ENCODE measurements at regions not wholly inside any gene's neighbourhood (a gene's known extent, or its start where the extent isn't known, plus 50 kb on each side); places are given as distances from the start of the nearest gene placed in this dataset.
"Not testable (repeated sequence)": the region's sequence is repeated elsewhere in the genome, so short reads cannot be mapped to it uniquely, and the experiment has no call there.

GRCh38 chr2:239548451-239548871 lies 147.6 kb upstream of the HDAC4 start:
- peak; percentile 30 for DNase-seq (ENCODE audit: low read depth)

- DNase-seq (ENCODE audit: low read depth), result not testable (repeated sequence)
These were observed 146.3 kb upstream of the HDAC4 start for GRCh38 chr2:239547140-239547539.

DNA sequence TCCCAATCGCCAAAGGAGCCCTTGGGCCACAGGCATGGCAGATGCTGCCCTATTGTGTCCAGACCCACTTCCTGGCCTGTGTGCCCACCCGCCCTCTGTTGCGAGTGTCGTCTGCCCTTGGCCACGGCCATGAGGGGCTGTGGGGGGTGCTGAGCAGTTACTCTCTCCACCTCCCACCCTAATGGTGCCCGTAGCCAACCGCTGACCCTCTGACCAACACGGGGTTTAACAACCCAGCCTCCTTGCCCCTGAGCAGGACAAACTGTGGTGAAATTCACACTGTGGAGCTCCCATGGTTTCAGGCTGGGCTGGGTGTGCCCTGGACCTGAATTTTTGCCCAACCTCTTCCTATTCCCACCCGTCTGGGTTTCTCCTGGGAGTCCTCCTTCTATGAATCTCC lies 145.7 kb upstream of the HDAC4 start:
- DNase-seq (ENCODE audit: low read depth), result no peak

DNA sequence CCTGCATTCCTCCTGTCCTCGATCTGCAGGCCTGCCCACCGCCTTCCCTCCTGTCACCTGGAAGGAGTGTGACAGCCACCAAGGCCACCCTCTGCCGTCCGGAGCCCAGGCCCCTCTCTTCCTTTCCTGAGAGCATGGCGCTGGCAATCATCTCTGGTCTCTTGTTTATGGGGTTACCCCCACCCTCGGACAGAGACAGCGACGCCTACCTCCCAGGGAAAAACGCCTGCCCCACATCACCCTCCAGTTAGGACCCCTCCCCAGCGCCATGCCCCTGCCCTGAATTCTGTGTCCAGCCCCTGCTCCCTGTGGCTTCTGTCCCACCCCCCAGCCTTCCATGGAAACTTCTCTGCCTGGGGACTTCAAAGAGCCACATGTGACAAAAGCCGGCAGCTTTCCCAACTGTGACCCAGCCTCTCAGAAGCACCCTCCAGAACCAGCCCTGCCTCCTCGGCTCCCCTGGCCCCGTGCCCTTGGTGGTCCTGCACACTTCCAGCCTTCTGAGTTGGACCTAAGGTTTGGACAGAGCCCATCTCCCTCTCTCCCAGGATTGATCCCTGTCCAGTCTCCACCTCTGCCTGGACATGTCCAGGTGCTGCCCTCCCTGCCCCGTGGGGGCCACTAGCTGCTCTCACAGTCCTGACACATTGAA lies 145.0 kb upstream of the HDAC4 start:
- DNase-seq (ENCODE audit: low read depth), result no peak

DNA sequence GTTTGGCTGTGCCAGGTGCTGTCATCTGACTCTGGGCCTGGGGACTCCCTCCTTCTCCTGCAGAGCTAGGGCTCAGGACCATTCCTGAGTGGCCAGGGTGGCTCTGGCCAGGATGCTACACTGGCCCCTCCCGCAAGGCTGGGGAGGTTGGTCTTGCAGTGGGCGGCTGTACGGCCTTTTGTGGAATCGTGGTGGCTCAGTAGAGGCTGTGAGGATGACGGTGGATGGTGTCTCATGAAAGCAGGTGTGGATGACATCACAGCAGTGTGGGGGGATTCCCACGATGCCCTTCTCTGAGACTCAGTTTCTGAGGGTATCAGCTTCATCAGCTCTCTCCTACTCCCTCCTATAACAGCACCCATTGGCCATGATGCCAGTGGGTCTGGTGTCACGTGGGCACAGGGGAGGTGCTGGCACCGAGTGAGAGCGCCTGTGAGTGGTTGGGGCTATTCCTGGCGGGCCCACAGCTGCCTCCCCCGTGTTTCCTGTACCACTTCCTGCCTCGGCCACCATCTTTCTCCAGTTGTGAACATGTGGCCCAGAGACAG lies 144.2 kb upstream of the HDAC4 start:
- peak; percentile 16 for DNase-seq (ENCODE audit: low read depth)

DNA sequence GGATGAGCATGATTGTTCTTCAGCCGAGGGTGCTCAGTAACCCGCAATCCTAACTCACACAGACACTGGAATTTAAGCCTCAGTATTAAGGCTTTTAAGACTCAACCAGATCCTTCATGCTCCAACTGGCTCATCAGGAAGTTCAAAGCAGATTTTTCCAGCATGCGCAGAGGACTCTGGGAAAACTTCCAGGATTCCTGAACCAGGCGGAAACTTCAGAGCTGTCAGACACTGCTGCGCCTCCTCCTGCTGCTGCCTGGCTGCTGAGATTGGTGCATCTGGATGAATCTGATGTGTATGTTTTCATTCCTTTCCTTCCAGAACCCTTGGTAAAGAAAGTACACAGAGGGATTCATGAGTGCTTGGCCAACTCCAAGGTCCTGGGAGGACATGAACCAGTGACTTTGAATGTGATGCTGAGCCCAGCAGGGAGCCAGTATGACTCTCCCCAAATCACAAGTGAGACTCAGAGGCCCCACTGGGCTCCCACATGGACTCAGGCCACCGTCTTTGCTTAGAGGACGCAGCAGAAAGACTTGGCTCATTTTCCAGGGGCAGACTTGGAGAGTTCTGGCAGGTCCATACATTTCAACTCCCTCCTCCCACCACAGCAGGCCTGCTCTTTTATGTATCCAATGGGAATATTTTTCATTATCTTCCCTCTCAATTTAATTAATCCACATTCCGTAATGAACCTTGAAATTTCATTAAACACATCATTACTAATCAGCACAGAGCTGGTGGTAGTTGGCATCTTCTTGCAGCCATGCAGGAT lies 143.5 kb upstream of the HDAC4 start:
- no peak for DNase-seq (ENCODE audit: low read depth)

DNA sequence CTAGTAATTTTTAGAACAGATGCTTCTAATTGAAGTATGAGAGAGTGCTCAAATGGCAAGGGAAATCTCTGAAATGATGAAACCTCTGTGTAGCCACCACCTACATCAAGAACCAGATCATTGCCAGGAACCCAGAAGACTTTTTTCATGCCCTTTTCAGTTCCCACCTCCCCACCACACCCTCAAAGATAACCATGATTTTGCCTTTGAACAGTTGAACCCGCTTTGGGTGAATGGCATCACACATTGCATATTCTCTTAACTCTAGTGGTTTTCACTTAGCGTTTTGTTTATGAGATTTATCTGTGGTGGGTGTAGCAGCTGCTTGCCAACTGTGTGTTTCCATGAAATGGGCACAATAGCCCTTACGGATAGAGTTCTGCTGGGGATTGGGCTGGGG lies 142.9 kb upstream of the HDAC4 start:
- DNase-seq (ENCODE audit: low read depth), result no peak

DNA sequence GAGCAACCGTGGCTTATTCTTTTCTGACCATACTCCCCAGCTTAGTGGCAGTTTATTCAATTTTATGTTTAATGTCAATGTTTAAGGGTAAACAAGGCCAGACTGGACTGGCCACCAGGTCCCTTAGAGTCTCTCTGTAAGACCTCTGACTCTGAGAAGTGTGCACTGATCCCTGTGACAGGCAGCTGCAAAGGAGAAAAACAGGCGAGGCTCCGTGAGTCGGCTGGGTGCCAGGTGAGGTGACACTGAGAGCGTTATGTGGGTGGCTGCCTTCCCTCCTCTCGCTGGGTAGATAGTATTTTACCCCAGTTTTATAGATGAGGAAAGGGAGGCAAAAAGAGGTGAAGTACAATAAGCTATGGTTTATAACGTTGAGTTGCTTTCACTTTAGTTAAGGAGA lies 139.4 kb upstream of the HDAC4 start:
- DNase-seq (ENCODE audit: low read depth), result no peak

DNA sequence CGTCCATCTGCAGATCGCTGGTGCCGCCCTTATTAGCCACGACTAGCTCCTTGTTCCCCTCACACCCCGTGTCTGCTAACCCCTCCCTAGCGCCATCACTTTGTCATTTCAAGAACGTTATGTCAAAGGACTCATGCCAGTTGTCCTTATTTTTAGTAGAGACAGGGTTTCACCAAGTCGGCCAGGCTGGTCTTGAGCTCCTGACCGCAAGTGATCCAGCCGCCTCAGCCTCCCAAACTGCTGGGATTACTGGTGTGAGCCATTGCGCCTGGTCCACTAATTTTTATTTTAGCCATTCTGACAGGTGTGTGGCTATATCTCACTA lies 138.9 kb upstream of the HDAC4 start:
- no peak for DNase-seq (ENCODE audit: low read depth)

DNA sequence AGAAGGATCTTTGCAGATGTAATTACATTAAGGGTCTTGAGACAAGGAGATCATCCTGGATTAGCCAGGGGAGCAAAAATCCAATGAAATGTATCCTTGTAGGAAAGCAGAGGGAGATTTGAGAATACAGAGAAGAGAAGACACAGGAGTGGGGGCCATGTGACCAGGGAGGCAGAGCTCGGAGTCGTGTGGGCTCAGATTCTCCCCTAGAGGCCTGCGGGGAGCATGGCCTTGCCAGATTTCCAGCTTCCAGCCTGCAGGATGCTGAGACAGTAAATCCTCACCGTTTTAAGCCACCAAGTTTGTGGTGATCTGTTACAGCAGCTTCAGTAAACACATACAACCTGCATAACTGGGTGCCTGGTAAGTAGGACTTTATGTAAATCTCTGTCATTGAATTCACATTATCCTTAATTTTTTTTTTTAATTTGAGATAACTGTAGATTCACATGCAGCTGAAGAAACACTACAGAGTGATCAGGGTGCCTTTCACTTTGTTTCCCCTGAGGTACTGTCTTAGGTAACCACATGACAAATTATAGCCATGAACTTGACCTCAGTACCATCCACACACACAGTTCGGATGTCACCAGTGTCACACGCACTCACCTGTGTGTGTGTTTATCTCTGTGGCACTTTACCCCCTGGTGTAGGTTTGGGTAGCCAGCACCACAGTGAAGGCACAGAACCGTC lies 138.4 kb upstream of the HDAC4 start:
- DNase-seq (ENCODE audit: low read depth), result no peak

- no peak for DNase-seq (ENCODE audit: low read depth)
These were observed 137.7 kb upstream of the HDAC4 start for GRCh38 chr2:239538357-239539052.

GRCh38 chr2:239537633-239538356 lies 137.0 kb upstream of the HDAC4 start:
- no peak for DNase-seq (ENCODE audit: low read depth)

DNA sequence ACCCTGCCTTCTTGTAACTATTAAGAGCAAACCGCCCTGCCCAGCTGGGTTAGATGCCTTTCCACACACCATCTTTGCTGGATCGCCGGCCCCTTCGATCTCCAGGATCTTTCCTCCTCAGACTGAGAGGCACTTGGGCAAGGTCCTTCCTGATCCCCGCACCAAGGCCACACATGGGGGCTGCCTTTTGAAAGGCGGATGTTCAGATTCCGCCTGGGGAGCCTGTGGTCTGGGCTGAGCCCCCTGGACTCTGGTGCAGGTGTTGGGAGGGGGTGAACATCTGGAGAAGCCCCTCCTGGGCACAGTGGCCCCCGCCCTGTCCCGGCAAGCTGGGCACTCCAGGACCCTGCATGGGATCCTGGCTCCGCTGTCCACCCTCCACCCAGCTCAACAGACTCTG lies 135.4 kb upstream of the HDAC4 start:
- no peak for DNase-seq (ENCODE audit: low read depth)

DNA sequence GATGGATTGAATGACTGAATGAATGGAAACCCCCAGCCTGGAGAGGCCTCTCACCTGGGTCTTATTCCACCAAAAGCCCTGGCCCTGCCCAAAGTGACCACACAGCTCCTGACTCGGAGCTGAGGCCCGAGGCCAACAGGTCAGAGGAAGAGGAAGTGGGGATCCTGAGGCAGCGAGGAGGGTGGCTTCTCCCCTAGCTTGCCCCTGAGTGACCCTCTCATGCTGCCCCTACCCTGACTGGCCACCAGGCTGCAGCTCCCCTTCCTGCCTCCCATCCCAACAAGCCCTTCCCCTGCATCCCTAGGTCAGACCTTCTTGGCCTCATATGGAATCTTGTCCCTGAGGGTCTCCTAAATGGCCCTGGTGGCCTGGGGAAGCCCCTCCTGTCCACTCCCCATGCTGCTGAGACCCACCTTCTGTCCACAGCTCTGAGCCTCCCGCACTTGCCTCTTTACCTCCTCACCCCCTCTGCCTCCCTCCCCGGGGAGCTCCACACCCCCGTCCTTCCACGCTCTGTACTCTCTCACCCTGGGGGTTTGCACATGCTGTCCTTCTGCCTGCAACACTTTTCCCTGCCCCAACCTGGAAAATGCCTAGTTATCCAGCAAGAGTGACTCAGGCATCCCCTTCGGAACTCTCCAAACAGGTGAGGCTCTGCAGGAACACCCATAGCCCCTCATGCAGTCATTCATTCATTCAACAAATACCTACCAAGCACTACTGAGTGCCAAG lies 134.8 kb upstream of the HDAC4 start:
- no peak for DNase-seq (ENCODE audit: low read depth)

GRCh38 chr2:239534581-239535412 lies 134.0 kb upstream of the HDAC4 start:
- no peak for DNase-seq (ENCODE audit: low read depth)

DNA sequence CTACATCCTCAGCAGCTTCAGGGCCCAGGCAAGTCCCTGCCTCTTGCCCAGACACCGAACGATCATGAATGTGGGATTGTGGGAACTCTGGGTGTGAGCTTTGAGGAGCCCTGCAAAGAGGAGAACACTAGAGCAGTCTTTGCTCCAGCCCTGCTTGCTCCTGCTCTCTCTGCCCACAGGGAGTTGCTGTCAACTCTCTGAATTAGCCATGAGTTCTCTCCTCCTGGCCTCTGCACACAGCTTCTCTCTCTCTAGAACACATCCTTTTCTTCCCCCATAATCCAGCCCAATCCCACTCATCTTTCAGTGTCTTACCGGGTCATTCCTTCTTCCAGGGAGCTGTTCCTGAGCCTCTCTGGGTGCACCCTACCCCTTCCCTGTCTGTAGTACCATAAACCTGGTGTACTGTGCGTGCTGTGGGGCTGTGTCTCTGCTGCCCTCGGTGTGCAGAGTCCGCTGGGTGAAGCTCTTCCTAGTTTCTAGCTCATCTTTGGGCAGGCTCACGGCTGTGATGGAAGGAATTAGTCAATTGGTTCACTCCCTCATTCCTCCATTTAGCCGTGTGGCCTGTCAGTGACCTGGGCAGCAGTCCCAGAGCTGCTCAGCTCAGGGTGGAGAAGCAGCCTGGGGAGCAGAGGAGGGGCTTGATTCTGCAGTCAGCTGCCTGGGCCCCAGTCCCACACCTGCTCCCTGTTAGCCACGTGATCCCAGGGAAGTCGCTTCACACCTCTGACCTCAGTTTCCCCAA lies 132.9 kb upstream of the HDAC4 start:
- DNase-seq (ENCODE audit: low read depth), result no peak

- no peak for DNase-seq (ENCODE audit: low read depth)
These were observed 132.0 kb upstream of the HDAC4 start for GRCh38 chr2:239532859-239533258.

DNA sequence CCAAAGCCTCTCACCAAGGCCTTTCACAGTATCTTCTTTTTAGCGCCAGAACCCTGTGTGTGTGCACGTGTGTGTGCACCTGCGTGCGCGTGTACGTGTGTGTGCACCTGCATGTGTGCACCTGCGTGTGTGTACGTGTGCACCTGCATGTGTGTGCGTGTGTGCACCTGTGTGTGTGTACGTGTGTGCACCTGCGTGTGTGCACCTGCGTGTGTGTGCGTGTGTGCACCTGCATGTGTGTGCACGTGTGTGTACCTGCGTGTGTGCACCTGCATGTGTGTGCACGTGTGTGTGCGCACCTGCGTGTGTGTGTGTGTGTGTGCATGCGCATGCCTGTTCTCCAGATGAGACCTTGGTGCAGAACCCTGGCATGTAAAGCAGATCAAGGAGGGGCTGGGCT lies 131.4 kb upstream of the HDAC4 start:
- DNase-seq (ENCODE audit: low read depth), result no peak

GRCh38 chr2:239531456-239532241 lies 130.8 kb upstream of the HDAC4 start:
- DNase-seq (ENCODE audit: low read depth), result no peak

Measured in activated T-helper 9 cell treated with anti-CD3 and anti-CD28 coated beads, Interleukin-2, amount 50 U/mL, for 16 hours (primary cell).